ENCODE measurements at regions not wholly inside any gene's neighbourhood (a gene's known extent, or its start where the extent isn't known, plus 50 kb on each side); places are given as distances from the start of the nearest gene placed in this dataset.

DNA sequence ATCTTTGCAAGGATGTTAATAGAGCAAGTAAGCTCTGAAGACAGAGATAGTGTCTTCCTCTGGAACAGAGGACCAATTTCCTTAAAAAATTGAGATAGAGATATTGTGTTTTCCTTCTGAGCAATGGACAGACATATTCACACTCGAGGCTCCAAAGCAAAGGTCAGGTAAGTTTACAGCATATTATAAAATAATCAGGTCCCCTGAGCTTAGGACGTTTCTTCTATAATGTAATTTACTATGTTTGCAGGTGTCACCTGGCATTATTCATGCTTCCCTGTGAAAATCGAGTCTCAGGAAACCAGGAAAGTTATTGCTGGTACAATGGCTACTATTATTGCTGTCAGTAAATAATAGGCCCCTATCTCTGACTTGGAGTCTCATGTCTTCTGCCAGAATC lies 1135.8 kb upstream of the ACVR2A start:
- TF ChIP-seq RARB (CRISPR knock-in tag; IDR thresholded peaks at IDR 0.05) (no peak), ISL1 (CRISPR knock-in tag; IDR thresholded peaks at IDR 0.05) (no peak), ZFP3 (CRISPR knock-in tag; IDR thresholded peaks at IDR 0.05) (no peak), ZFP30 (CRISPR knock-in tag; IDR thresholded peaks at IDR 0.05) (no peak), PPARA (CRISPR knock-in tag; IDR thresholded peaks at IDR 0.05; ENCODE audit: borderline replicate concordance) (no peak), ESRRG (CRISPR knock-in tag; IDR thresholded peaks at IDR 0.05) (no peak), SNAI2 (CRISPR knock-in tag; IDR thresholded peaks at IDR 0.05) (no peak), ZC3H10 (CRISPR knock-in tag; IDR thresholded peaks at IDR 0.05) (no peak), ZNF565 (CRISPR knock-in tag; conservative IDR thresholded peaks at IDR 0.05; ENCODE audit: low read depth) (no peak), CSDC2 (CRISPR knock-in tag; IDR thresholded peaks at IDR 0.05) (no peak)
- TF ChIP-seq, protein P1, sequence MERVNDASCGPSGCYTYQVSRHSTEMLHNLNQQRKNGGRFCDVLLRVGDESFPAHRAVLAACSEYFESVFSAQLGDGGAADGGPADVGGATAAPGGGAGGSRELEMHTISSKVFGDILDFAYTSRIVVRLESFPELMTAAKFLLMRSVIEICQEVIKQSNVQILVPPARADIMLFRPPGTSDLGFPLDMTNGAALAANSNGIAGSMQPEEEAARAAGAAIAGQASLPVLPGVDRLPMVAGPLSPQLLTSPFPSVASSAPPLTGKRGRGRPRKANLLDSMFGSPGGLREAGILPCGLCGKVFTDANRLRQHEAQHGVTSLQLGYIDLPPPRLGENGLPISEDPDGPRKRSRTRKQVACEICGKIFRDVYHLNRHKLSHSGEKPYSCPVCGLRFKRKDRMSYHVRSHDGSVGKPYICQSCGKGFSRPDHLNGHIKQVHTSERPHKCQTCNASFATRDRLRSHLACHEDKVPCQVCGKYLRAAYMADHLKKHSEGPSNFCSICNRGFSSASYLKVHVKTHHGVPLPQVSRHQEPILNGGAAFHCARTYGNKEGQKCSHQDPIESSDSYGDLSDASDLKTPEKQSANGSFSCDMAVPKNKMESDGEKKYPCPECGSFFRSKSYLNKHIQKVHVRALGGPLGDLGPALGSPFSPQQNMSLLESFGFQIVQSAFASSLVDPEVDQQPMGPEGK (CRISPR knock-in tag; IDR thresholded peaks at IDR 0.05; ENCODE audit: borderline replicate concordance) = no peak
- TF ChIP-seq, protein P2, sequence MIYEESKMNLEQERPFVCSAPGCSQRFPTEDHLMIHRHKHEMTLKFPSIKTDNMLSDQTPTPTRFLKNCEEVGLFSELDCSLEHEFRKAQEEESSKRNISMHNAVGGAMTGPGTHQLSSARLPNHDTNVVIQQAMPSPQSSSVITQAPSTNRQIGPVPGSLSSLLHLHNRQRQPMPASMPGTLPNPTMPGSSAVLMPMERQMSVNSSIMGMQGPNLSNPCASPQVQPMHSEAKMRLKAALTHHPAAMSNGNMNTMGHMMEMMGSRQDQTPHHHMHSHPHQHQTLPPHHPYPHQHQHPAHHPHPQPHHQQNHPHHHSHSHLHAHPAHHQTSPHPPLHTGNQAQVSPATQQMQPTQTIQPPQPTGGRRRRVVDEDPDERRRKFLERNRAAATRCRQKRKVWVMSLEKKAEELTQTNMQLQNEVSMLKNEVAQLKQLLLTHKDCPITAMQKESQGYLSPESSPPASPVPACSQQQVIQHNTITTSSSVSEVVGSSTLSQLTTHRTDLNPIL (CRISPR knock-in tag; IDR thresholded peaks at IDR 0.05; ENCODE audit: low read depth) = no peak
